ENCODE measurements at regions not wholly inside any gene's neighbourhood (a gene's known extent, or its start where the extent isn't known, plus 50 kb on each side); places are given as distances from the start of the nearest gene placed in this dataset.

DNA sequence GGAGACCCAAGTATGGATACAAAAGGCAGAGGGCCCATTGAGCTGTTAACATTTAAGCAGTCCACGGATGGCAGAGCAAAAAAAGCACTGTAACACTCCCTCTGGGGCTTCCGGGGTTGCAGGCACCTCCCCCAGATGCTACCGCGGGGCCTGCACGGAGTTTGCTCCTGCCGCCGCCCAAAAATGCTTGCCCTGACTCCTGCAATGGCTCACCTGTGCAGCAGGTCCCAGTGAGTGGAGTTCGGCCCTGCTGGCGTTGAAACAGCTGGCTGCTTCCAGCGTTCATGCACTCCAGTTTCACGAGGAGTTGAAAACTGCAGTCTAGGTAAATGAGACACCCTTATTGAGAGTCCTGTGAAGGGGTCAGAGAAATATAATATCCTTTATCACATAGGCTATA is 832.8 kb downstream of the NCAM2 start:
- H3K4me3 ChIP-seq (ENCODE audit: low read depth, low read length), result no peak overlapping the region
- TF ChIP-seq, protein P1, sequence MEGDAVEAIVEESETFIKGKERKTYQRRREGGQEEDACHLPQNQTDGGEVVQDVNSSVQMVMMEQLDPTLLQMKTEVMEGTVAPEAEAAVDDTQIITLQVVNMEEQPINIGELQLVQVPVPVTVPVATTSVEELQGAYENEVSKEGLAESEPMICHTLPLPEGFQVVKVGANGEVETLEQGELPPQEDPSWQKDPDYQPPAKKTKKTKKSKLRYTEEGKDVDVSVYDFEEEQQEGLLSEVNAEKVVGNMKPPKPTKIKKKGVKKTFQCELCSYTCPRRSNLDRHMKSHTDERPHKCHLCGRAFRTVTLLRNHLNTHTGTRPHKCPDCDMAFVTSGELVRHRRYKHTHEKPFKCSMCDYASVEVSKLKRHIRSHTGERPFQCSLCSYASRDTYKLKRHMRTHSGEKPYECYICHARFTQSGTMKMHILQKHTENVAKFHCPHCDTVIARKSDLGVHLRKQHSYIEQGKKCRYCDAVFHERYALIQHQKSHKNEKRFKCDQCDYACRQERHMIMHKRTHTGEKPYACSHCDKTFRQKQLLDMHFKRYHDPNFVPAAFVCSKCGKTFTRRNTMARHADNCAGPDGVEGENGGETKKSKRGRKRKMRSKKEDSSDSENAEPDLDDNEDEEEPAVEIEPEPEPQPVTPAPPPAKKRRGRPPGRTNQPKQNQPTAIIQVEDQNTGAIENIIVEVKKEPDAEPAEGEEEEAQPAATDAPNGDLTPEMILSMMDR (IDR thresholded peaks at IDR 0.05; ENCODE audit: low read depth, low read length), result no peak

DNA sequence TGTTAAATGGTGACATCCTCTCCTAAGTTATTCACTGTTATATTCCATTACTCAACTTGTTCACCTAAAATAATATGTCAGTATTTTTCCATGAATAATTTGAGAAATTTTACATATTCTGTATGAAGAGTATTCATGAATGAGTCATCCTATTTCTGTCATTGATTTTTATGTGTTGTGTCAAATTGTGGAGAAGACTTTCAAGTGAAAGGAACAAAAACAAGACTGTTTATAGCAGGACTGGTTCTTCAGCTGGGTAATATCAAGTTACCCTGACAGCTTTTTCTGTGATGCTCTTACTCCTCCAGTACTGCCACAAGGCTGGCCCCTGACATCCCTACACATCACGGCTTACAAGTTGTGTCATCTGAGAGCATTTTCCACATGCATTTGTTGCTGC is 847.7 kb downstream of the NCAM2 start:
- no peak overlapping the region for H3K4me3 ChIP-seq (ENCODE audit: low read depth, low read length)
- TF ChIP-seq, protein P1 (IDR thresholded peaks at IDR 0.05; ENCODE audit: low read depth, low read length), result no peak

DNA sequence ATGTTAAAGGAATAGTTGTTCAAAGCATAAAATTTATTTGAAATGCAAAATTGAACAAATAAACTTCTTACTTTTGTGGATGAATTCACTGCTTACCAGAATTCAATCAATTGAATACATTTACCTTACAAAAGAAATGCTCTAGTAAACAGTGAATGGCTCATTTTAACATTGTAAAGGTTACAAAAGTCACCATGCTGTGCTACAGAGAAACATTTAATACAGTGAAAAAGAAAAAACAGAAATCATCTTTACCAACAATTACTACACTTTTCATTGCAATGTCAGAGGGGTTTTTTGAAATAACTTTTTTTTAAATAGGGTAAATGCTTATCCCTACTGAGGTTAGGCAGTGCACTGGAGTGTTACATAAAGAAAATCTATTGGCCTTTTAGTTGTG is 853.0 kb downstream of the NCAM2 start:
- TF ChIP-seq, protein P1 (IDR thresholded peaks at IDR 0.05; ENCODE audit: low read depth, low read length), result no peak
- no peak overlapping the region for H3K4me3 ChIP-seq (ENCODE audit: low read depth, low read length)

DNA sequence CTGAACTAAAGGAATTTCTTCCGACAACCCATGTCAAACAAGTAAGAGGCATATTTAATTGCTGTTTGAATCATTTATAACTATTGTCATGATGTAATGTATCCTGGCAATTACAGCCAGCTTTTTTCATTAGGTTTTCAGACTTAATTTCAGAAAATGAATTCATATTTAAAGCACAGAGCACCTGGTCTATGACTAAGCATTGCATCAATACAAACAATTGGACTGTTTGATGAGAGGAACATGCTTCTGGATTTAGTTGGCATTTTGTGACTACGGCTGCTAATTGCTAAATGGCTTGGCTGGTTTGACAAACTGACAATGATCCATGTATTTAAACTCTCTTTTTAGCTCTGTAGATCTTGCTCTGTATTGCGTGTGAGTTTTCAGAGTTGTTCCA is 853.4 kb downstream of the NCAM2 start:
- no peak overlapping the region for H3K4me3 ChIP-seq (ENCODE audit: low read depth, low read length)
- TF ChIP-seq, protein P1 (IDR thresholded peaks at IDR 0.05; ENCODE audit: low read depth, low read length), result no peak

DNA sequence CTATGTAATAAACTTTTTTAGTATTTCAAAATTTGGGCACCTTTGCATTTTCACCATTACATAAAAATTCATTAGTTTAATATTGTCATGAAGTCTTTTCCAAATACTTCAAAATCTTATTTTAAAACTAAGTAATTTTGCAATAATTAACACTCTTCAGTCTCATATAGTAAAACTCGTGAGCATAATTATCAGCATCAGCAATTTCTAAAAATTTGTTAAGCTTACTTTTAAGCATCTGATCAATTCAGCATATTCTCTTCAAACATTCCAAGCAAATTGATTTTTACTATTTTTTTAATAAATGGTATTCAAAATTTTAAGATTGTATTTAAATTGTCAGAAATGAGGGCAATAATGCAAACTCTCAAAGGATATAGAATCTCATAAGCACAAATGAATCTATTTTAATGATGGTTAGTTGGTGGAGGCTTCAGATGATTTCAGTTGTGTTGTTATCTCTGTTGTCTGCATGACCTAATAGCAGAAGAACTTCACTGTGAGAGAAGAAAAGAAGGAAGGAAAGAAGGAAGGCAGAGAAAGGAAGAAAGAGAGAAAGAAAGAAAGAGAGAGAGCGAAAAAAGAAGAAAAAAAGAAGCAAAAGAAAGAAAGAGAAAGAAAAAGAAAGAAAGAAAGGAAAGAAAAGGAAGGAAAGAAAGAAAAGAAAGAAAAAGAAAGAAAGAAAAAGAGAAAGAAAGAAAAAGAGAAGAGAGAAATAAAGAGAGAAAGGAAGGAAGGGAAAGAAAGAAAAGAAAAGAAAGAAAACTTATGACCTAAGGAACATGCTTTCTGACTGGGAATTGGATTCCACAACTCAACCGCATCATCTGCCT is 860.5 kb downstream of the NCAM2 start:
- TF ChIP-seq, protein P1 (IDR thresholded peaks at IDR 0.05; ENCODE audit: low read depth, low read length), result no peak
- H3K4me3 ChIP-seq (ENCODE audit: low read depth, low read length), result no peak overlapping the region

DNA sequence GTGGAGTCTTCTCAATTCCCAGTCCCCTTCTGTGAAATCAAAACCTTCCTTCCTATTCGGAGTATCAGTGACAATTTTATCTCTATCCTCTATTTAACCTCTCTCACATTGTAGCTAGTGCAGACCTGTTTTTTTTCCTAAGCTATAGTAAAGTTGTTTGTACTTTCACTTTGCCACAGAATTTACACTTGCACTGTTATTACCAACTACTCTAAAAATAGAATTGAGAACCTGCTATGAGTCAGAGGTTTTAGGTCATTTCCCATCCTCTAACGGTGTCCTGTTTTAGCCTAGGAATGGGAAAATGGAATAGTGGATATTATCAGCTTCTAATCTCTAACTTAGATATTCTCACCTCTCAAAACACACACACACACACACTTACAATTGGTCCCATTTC is 862.7 kb downstream of the NCAM2 start:
- no peak overlapping the region for H3K4me3 ChIP-seq (ENCODE audit: low read depth, low read length)
- TF ChIP-seq, protein P1 (IDR thresholded peaks at IDR 0.05; ENCODE audit: low read depth, low read length), result no peak

DNA sequence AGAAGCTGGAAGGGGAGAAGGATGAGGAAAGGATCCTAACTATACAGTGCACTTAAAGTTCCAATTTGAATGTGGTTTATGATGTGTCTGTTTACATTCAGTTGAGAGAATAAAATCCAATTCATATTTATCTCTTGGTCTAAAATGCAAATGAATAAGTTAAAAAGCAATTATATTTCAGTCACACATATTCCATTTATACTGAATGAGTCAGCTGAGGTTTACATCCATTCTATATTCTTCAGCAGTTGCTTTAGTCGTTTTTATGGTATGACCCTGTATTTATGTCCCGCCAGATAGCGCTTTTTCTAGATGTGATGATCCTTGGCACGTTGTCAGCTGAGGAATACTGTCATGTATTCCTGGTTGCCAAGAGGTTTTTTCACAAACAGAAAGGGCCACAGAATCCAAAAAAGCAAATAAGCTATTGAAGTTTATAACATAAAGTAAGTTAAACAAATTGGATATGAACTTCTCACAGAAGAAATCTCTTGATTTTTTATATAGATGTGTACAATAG is 866.2 kb downstream of the NCAM2 start:
- TF ChIP-seq, protein P1 (IDR thresholded peaks at IDR 0.05; ENCODE audit: low read depth, low read length), result no peak
- H3K4me3 ChIP-seq (ENCODE audit: low read depth, low read length), result no peak overlapping the region

Data from WI38 (cell line).